HG03097 (cell line): ENCODE measurements at regions not wholly inside any gene's neighbourhood (a gene's known extent, or its start where the extent isn't known, plus 50 kb on each side); places are given as distances from the start of the nearest gene placed in this dataset.
"Not testable (repeated sequence)": the region's sequence is repeated elsewhere in the genome, so short reads cannot be mapped to it uniquely, and the experiment has no call there.

Experiments
- ATAC-seq: cut with Tn5 transposase; IDR thresholded peaks from one replicate; pipeline ENCODE4 v1.9.1; 2021; ENCODE audit not compliant: unreplicated experiment, low FRiP score

DNA sequence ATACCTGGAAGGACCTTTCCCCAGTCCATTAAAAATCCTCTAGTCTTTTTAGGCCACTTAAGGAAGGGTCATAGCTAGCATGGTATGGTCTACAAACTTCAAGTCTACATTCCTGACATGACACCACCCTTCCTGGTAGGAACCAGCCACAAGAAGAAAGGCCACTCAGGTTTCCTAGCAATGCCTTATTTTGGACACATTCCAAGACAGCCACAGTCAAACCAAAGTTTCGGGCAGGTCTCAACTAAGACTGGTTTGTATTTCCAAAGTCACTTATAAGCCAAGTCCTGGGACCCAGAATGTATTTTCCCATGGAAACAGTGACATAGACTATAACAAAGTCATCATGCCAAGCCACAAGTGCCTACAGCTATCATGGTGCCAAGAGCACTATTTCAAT is 50.6 kb upstream of the SLC44A3 start:
- no peak for ATAC-seq

GRCh38 chr1:94768036-94768435 is 52.1 kb upstream of the SLC44A3 start:
- no peak for ATAC-seq

- no peak for ATAC-seq
Observed at GRCh38 chr1:94765958-94766357, 54.2 kb upstream of the SLC44A3 start.

DNA sequence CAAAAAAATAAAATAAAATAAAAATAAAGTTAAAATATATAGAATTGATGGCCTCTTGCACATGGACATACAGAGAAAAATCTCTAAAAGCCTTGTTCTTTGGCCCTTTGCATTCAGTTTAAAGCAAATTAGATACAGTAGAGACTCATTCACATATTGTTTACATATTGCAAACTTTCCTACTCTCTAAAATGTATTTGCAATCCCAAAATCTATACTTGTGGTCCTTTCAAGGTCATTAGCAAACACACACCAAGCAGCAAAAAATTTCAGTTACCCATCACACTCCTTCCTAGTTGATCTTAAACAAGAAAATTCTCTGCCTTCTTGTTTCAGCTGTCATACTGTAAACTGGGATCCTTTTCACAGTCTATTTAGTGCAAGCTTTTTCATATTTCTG is 61.0 kb upstream of the SLC44A3 start:
- no peak for ATAC-seq

DNA sequence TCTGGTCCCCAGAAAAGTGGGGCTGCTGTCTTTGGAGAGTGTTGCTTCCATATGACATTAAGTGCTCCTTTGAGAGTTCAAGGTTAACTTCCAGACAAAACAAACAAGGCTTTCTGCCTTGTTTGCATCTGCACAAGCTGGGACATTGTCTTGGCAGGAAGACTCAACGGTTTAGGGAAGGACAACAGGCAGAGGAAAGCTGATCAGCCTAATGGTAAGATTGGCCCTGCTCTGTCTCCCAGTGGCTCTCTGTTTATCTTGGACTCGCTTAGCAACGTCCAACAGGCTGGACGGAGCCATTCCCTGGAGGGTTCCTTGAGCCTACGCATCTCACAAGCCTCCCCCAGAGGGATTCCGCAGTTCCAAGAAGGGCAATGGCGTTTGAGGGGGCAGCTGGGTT is 62.2 kb upstream of the SLC44A3 start:
- ATAC-seq = no peak

GRCh38 chr1:94755675-94756074 is 64.5 kb upstream of the SLC44A3 start:
- ATAC-seq = no peak

- ATAC-seq = not testable (repeated sequence)
Observed at GRCh38 chr1:94755016-94755415, 65.1 kb upstream of the SLC44A3 start.

DNA sequence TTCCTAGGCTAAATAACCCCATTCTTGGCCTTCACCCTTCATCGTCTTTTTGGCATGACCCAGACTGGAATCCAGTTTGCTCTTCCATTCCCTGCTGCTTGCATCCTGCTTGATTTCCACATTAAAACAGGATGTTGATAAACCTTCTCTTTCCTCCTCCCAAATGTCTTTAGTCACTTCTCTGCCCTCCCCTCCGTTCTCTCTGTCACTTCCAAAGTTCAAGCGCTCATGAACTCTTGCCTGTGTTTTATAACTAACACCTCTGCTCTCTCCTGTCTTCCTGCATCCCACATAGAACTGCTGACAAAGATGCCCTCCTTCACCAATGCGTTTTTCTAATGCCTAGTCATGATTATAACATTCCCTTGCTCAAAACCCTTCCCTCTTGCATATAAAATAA is 65.6 kb upstream of the SLC44A3 start:
- ATAC-seq = no peak

DNA sequence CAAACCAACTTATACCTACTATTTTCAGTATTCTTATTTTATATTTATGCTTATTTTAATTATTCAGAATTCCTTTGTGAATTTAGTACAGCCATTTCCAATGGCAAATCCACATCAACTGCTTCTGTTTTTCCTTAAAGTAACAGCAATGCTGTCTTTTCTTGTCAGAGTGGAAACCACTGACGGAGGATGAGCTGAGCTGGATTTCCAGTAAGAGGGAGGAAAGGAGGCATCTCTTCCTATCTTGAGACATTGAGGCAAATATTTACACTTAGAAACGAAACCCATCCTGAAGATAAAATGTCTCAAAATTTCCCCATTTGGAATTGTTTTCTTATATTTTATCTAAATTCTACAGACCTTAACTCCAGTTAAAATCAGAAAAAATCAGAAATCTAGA is 66.1 kb upstream of the SLC44A3 start:
- no peak for ATAC-seq

DNA sequence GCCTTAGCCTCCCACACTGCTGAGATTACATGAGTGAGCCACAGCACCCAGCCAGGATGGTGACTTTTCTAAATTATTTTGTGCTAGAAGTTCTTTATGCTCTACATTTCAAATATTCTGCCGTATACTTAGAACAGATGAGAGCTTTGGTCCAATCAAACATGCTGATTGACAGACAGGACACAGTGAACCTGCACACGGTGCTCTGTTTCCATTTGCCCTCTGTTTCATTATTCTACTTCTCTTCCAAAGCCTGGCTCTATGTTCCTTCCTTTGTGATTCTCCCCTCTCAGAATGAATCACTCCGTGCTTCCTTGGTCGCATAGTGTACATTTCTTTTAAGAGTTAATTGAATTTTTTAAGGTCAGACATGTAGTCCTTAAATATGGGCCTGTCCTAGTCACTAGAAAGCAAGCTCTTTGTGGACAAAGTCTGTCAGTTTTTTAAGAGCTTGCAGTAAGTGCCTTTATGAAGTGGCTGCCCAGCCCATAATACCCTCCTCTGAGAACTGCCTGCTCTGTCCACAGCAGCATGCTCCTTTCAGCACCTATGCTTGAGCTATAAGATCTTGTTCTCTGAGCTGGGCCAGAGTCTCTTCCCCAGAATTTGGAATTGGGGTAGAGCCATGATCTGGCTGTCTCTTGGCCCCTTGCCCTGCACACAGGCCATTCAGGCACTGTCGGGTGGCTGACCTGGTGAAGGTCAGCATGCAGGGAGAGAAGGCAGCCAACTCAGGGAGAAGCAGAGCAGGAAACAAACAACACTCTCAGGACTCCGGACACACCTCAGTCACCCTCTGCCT is 66.8 kb upstream of the SLC44A3 start:
- no peak for ATAC-seq

DNA sequence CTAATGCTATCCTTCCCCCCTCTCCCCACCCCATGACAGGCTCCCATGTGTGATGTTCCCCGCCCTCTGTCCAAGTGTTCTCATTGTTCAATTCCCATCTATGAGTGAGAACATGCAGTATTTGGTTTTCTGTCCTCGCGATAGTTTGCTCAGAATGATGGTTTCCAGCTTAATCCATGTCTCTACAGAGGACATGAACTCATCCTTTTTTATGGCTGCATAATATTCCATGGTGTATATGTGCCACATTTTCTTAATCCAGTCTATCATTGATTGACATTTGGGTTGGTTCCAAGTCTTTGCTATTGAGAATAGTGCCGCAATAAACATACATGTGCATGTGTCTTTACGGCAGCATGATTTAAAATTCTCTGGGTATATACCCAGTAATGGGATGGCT is 68.7 kb upstream of the SLC44A3 start:
- ATAC-seq = not testable (repeated sequence)

- no peak for ATAC-seq
Observed at GRCh38 chr1:94746635-94747525, 73.3 kb upstream of the SLC44A3 start.

- ATAC-seq = no peak
Observed at GRCh38 chr1:94745742-94746141, 74.4 kb upstream of the SLC44A3 start.

GRCh38 chr1:94743862-94744261 is 76.3 kb upstream of the SLC44A3 start:
- no peak for ATAC-seq

GRCh38 chr1:94741996-94742395 is 78.2 kb upstream of the SLC44A3 start:
- ATAC-seq = no peak

DNA sequence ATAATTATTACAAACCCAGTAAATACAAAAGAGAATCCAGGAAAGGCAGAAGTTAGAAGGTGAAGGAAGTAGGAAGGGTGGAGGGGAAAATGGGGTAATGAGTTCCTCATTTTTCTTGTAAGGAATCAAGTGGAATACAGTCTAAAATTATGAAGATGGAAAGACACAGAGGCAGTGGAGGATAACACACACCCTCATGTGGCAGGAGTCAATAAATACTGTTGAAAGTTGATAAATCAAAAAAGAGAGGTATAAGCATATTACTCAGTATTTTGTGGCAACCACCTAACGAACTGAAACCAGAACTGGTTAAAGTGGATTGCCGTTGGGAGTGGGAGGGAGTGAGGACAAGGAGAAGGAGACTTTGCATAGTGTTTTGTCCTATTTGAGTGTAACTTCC is 78.6 kb upstream of the SLC44A3 start:
- no peak for ATAC-seq

GRCh38 chr1:94739521-94740061 is 80.6 kb upstream of the SLC44A3 start:
- ATAC-seq = no peak

GRCh38 chr1:94738371-94738770 is 81.8 kb upstream of the SLC44A3 start:
- ATAC-seq = no peak

DNA sequence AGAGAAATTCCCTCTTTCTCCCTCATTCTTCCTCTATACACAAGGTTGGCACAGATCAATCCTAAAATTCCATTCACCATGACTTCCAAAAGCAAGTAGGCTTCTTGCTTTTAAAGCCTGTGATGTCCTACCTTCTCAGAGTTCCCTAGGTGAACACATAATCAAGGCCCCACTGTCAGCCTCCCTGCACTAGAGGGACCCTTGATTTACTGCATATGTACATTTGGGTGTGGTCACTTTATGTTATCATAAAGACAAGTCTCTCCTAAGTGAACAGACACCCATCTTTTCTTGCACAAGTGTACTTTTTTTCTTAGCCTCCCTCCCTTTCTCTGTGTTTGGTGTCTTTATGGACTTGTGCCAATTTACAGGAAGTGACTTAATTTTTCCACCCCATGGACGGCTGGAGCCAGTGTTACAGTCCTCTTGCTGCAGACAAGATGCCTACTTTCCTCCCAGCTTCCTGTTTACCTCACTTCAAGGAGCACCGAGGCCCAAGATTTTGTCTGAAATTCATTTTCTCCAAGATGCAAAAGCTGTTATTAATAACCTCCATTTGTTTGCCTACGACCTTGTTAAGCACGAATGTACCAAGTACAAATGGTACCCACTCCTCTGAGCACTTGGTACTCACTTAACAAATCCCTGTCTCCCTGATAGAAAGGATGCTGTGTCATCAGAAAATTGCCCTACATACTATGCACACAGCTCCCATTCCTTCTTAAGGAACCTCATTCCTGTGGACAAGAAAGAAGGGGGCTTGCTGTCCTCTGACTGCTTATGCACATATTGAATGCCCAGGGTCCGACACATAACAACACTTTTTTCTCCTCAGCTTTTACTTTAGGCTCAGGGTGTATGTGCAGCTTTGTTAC is 82.8 kb upstream of the SLC44A3 start:
- no peak for ATAC-seq

DNA sequence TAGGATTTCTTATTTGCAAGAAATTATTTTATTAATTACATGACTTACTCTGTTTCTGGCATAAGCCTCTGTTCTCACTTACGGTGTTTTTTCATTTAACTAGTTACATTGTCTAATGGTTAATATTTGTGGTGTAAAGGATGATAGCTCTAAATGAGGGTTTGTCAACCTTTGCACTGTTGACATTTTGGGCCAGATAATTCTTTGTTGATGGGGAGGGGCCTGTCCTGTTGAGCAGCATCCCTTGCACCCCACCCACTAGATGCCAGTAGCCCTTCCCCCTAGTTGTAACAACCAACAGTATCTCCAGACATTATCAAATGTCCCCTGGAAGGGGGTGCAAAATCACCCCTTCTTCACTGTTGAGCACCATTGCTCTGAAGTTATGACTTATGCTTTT is 83.6 kb upstream of the SLC44A3 start:
- no peak for ATAC-seq

- ATAC-seq = no peak
Observed at GRCh38 chr1:94736073-94736472, 84.1 kb upstream of the SLC44A3 start.
